Ovary (tissue), 7 donors: ENCODE measurements at regions not wholly inside any gene's neighbourhood (a gene's known extent, or its start where the extent isn't known, plus 50 kb on each side); places are given as distances from the start of the nearest gene placed in this dataset.

Experiments
- DNase-seq, 5 donors: peaks; one replicate each; pipeline ENCODE4 v3.0.0-alpha.2; 2019 to 2020
- H3K27ac ChIP-seq, 2 donors: fragments of 200-600 bp; one replicate each; pipeline versions ENCODE4 v1.5.1 to v1.8.0; 2019 to 2022
- H3K27me3 ChIP-seq: fragments of 200-600 bp; one replicate; pipeline ENCODE4 v1.8.0; 2022
- H3K36me3 ChIP-seq: fragments of 200-600 bp; sonication (generic); one replicate; pipeline ENCODE4 v1.5.1; 2019
- H3K4me1 ChIP-seq: one replicate; pipeline ENCODE4 v1.8.1; 2013; ENCODE audit warnings: mild to moderate bottlenecking, moderate library complexity; ENCODE audit not compliant: insufficient read depth
- H3K4me3 ChIP-seq: fragments of 200-600 bp; sonication (generic); one replicate; pipeline ENCODE4 v1.5.1; 2017
- H3K9me3 ChIP-seq, 2 donors: fragments of 200-600 bp in 1 of 2; sonication (generic) in 1 of 2; one replicate each; pipeline versions ENCODE4 v1.5.1 to v1.8.1; 2013 to 2019; ENCODE audit warnings: mild to moderate bottlenecking in 1 of 2, moderate library complexity in 1 of 2
- CTCF ChIP-seq, 3 donors: fragments of 450-650 bp in 2 of 3; fragments of 200-600 bp in 1 of 3; IDR thresholded peaks; one replicate each; pipeline versions ENCODE4 v1.5.1 to v1.8.0; 2016 to 2022; ENCODE audit warnings: antibody characterized with exemption in 3 of 3, mild to moderate bottlenecking in 1 of 3
- EP300 ChIP-seq: sonication (generic); formaldehyde crosslinking; IDR thresholded peaks from one replicate; pipeline ENCODE4 v1.6.1; 2017; ENCODE audit warnings: antibody characterized with exemption
- POLR2A ChIP-seq: fragments of 450-650 bp; IDR thresholded peaks from one replicate; pipeline ENCODE4 v1.6.1; 2017; ENCODE audit warnings: antibody characterized with exemption, mild to moderate bottlenecking, moderate library complexity
- WGBS, 3 donors: extraction: QIAGEN DNeasy Blood & Tissue Kit in 1 of 3; methylation state at CpG; one replicate each; pipeline versions ENCODE4 v1.1.5 to v1.1.7; 2013 to 2017; 5-methylcytosine and 5-hydroxymethylcytosine counted together
- intact Hi-C, 4 donors: fragments of 100-400 bp; cut with DNase I; formaldehyde crosslinking; loops; one replicate each; pipeline versions ENCODE4 v1.11.0 to v1.15.1; 2022 to 2023
- donor health status: DM: no; HTN: no; CAD: no; lungs with moderate emphysema.
- donor health status: DM: no; HTN: no; CAD: no.
- donor health status: Bipolar disorder and iron deficiency.
- donor health status: DM: no; HTN: no; CAD: no.
- donor health status: DM: yes; HTN: yes; CAD: no.

- H3K4me1 ChIP-seq = no peaks in the 10 kb centered on the region
- H3K27ac ChIP-seq = no peak overlapping the region
- H3K9me3 ChIP-seq = no peaks in the 10 kb centered on the region
- no peak for TF ChIP-seq CTCF (IDR thresholded peaks at IDR 0.05)
- WGBS, 3 donors = 45 to 76% (median 48%) methylated on average over 2 of the region's 2 CpGs
- intact Hi-C loops = no loop called here
- no peak for DNase-seq
- no peaks in the 10 kb centered on the region for H3K27me3 ChIP-seq
- no peaks in the 10 kb centered on the region for H3K36me3 ChIP-seq
- no peak overlapping the region for H3K4me3 ChIP-seq
These were observed 399.5 kb downstream of the RMST start for GRCh38 chr12:97862072-97862471.

GRCh38 chr12:97875064-97875463 lies 412.5 kb downstream of the RMST start:
- no peak for TF ChIP-seq EP300
- no peak for TF ChIP-seq CTCF (IDR thresholded peaks at IDR 0.05)
- TF ChIP-seq POLR2A = no peak
- DNase-seq = no peak
- no peak overlapping the region for H3K4me3 ChIP-seq
- no peaks in the 10 kb centered on the region for H3K4me1 ChIP-seq
- intact Hi-C loops = no loop called here
- H3K27me3 ChIP-seq = no peaks in the 10 kb centered on the region
- H3K36me3 ChIP-seq = no peaks in the 10 kb centered on the region
- H3K27ac ChIP-seq = no peak overlapping the region
- no peaks in the 10 kb centered on the region for H3K9me3 ChIP-seq
- WGBS, 3 donors = 83 to 91% (median 87%) methylated on average over 6 of the region's 6 CpGs

- TF ChIP-seq CTCF (IDR thresholded peaks at IDR 0.05) = no peak
- no peak for TF ChIP-seq EP300
- TF ChIP-seq POLR2A = no peak
- Histone ChIP-seq H3K4me1 (no peaks in the 10 kb centered on the region), H3K36me3 (no peaks in the 10 kb centered on the region), H3K9me3 (no peaks in the 10 kb centered on the region), H3K4me3 (no peak overlapping the region), H3K27ac (no peak overlapping the region), H3K27me3 (no peaks in the 10 kb centered on the region)
- WGBS, 3 donors = 49 to 54% (median 52%) methylated on average over 4 of the region's 4 CpGs
- intact Hi-C loops = no loop called here
- DNase-seq = no peak
These were observed 414.2 kb downstream of the RMST start for GRCh38 chr12:97876780-97877179.

GRCh38 chr12:97877404-97877803 lies 414.8 kb downstream of the RMST start:
- Histone ChIP-seq H3K36me3 (no peaks in the 10 kb centered on the region), H3K4me1 (no peaks in the 10 kb centered on the region), H3K27me3 (no peaks in the 10 kb centered on the region), H3K4me3 (no peak overlapping the region), H3K27ac (no peak overlapping the region), H3K9me3 (no peaks in the 10 kb centered on the region)
- no peak for TF ChIP-seq EP300
- TF ChIP-seq POLR2A = no peak
- TF ChIP-seq CTCF (IDR thresholded peaks at IDR 0.05) = no peak
- intact Hi-C loops = no loop called here
- DNase-seq = no peak
